HG02852 (cell line): ENCODE measurements at regions not wholly inside any gene's neighbourhood (a gene's known extent, or its start where the extent isn't known, plus 50 kb on each side); places are given as distances from the start of the nearest gene placed in this dataset.

ENCODE experiments used
- ATAC-seq: cut with Tn5 transposase; IDR thresholded peaks from one replicate; pipeline ENCODE4 v1.9.1; 2021; ENCODE audit warnings: mild to moderate bottlenecking, moderate library complexity; ENCODE audit not compliant: unreplicated experiment

GRCh38 chr12:9271875-9272274, 63.7 kb upstream of the PZP start:
- no peak for ATAC-seq

- ATAC-seq = no peak
Observed at GRCh38 chr12:9264546-9264945, 56.4 kb upstream of the PZP start.

- no peak for ATAC-seq
Observed at GRCh38 chr12:9260931-9261330, 52.7 kb upstream of the PZP start.

GRCh38 chr12:9258676-9259075, 50.5 kb upstream of the PZP start:
- no peak for ATAC-seq
